HUDEP-2 (cell line): ENCODE measurements at regions not wholly inside any gene's neighbourhood (a gene's known extent, or its start where the extent isn't known, plus 50 kb on each side); places are given as distances from the start of the nearest gene placed in this dataset.

Source experiments
- DNase-seq, 76 experiments: peaks; one replicate each; lab custom pipeline; 2025; ENCODE audit not compliant: unreplicated experiment in 76 of 76; lab: John Stamatoyannopoulos, UW

DNA sequence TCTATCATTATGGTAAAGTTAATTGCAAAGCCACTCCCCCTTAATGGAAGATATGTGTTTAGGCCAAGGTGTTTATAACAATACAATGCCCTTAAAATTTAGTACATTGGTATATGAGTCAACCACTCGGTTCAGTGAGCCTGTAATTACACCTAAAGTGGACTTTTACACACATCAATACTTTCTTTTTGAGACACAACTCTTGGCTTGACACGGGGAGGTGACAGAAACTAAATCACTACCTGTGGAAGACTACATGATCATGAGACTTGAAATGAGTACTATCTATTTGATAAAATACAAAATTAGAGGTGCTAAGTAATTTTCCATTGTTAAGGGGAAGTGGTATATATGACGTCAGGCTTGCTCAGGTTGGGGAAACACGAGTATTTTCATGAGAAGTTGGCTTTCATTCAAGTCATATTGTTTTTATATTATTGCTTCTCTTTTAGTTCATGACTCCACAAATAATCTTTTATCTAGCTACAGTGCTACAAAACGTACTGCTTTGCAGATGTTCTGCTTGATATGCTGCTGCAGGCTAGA lies 918.3 kb downstream of the ARAP2 start:
- DNase-seq = no peak

GRCh38 chr4:35342833-35343232 lies 901.5 kb downstream of the ARAP2 start:
- no peak for DNase-seq

GRCh38 chr4:35347276-35347675 lies 897.0 kb downstream of the ARAP2 start:
- no peak for DNase-seq

DNA sequence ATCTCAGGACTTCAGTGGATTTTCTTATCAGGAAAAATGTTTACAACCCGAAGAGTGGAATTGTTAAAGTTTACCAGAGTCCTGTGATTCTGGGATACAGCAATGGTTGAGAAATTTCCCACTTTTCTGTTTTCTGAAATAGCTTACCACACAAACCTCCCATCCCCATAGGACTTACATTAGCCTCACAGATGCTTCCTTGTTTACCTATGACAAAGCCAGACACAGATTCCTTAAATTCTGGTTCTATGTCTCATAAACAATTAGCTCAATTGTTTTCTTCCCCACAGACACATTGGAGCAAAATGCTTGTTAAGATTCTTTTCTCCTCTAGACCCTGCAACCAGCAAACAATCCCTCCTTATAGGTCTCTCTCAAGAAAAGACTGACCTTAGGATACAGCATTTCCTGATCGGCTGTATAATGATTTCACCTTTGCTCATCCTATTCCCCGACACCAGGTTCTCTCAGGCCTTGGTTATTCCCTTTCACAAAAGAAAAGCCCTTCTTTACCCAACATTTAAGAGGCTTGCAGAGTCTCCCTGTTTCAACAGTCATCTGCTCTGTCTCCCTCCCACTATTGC lies 886.2 kb downstream of the ARAP2 start:
- no peak for DNase-seq

DNA sequence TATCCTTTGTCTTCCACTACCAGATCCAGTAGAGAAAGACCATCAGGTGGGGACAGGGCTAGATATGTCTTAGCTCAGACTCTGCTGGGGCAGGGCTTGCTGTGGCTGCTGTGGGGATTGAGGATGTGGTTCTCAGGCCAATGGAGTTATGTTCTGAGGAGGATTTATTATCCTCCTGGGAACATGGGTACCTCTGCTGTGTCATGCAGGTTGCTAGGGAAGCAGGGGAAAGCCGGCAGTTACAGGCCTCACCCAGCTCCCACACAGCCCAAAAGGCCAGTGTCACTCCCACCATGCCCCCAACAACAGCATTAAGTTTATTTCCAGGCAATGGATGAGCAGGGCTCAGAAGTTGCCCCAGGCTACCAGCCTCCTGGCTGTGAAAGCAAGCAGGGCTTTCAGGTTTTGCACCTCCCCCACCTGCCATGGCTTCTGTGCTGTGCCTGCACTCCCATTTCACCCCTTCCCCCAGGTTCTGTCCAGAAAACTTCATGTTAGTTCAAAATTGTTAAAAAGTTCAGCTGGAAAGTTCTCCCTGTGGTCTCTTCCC lies 879.9 kb downstream of the ARAP2 start:
- no peak for DNase-seq

GRCh38 chr4:35365186-35365585 lies 879.1 kb downstream of the ARAP2 start:
- no peak for DNase-seq

DNA sequence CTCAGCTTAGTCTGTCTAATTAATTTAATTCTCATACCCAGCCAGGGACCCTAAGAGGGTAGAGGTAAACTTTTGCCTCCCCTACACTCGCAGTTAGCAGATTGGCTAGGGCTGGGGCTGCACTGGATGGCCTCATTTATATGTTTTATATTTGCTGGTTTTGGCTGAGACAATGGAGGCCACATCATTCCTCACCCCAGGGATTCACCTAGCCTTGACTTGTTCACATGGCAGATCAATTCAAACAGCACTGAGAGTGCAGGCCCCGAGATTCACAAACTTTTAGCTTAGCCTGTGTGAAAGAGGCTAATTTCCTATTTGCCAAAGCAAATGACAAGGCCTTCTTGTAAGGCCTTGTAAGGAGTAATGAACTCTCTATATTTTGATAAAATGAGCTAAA lies 844.4 kb downstream of the ARAP2 start:
- DNase-seq = no peak

- no peak for DNase-seq
Measured at GRCh38 chr4:35423104-35423503, 821.2 kb downstream of the ARAP2 start.

DNA sequence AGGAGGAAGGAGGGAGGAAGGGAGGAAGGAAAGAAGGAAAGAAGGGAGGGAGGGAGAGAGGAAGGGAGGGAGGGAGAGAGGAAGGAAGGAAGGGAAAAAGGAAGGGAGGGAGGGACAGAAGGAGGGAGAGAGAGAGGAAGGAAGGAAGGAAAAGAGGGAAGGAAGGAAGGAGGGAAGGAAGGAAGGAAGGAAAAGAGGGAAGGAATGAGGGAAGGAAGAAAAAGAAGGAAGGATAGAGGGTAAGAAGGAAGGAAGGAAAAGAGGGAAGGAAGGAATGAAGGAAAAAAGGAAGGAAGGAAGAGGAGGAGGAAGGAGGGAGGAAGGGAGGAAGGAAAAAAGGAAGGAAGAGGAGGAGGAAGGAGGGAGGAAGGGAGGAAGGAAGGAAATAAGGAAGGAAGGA lies 796.8 kb downstream of the ARAP2 start:
- DNase-seq = no peak

DNA sequence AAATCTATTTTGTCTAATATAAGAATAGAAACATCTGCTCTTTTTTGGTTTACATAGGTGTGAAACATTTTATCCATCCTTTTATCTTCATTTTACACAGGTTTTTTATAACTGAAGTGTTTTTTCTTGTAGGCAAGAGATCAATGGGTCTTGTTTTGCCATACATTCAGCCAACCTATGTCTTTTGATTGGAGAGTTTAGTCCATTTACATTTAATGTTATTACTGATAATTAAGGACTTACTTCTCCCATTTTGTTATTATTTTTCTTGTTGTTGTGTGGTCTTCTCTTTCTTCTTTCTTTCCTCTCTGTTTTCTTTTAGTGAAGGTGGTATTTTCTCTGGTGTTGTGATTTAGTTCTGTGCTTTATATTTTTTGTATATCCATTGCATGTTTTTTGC lies 785.3 kb downstream of the ARAP2 start:
- DNase-seq = no peak

- no peak for DNase-seq
Measured at GRCh38 chr4:35461931-35462659, 782.2 kb downstream of the ARAP2 start.

GRCh38 chr4:35463251-35463952 lies 780.9 kb downstream of the ARAP2 start:
- no peak for DNase-seq

- no peak for DNase-seq
Measured at GRCh38 chr4:35464964-35465528, 779.3 kb downstream of the ARAP2 start.

GRCh38 chr4:35491093-35491492 lies 753.2 kb downstream of the ARAP2 start:
- DNase-seq = no peak

- no peak for DNase-seq
Measured at GRCh38 chr4:35493977-35494376, 750.3 kb downstream of the ARAP2 start.

GRCh38 chr4:35494955-35495354 lies 749.4 kb downstream of the ARAP2 start:
- no peak for DNase-seq

DNA sequence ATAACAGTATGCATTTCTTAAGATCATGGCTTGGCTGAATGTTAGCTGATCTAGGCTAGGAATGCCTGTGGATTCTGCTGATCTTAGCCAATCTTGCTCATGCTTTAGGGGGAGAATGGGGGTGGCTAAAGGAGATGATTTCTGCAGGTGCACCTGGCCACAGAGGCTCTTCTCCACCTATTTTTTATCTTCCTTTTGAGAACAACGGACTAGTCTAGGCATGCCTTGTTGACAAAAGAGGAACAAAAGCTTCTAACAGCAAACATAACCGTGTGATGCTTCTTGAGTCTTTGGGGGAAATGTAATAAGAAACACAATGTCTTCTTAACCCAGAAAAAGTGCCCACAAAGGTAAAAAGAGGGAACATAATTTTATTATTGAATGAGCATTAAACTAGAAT lies 743.5 kb downstream of the ARAP2 start:
- no peak for DNase-seq

DNA sequence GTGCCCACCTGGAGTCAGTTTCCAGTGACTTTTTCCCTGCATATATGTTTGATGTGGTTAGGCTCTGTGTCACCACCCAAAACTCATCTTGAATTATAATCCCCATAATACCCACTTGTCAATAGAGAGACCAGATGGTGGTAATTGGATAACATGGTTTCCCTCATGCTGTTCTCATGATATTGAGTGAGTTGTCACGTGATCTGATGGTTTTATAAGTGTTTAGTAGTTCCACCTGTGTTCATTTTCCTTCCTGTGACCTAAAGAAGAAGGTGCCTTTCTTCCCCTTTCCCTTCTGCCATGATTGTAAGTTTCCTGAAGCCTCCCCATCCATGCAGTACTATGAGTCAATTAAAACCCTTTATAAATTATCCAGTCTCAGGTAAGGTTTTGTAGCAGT lies 740.9 kb downstream of the ARAP2 start:
- DNase-seq = no peak

DNA sequence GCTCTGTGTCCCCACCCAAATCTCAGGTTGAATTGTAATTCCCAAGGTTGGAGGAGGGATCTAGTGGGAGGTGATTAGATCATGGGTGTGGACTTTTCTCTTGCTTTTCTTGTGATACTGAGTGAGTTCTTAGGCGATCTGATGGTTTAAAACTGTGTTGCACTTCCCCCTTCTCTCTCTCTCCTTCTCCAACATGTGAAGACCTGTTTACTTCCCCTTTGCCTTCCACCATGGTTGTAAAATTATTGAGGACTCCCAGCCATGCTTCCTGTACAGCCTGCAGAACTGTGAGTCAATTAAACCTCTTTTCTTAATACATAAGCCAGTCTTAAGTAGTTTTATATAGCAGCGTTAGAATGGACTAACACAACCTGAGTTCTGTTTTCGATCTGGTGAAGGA lies 738.2 kb downstream of the ARAP2 start:
- no peak for DNase-seq

DNA sequence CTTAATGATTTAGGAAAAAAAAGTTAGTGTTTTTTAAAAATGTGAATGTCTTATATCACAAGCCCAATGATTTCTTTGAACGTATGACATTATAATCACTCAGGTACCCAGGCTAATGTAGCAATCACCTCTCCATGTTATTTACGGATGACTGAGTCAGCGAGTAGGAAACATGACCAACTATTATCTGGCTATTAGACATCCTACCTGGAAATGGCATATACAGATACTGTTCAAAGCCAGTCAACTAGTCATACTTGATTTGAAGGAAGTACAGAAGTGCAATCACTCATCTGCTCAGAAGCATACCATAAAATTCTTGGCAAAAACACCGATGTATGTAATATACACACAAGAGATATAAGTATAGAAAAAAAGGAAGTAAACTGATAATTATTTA lies 732.5 kb downstream of the ARAP2 start:
- no peak for DNase-seq

GRCh38 chr4:35516102-35516501 lies 728.2 kb downstream of the ARAP2 start:
- DNase-seq = no peak
